OCI-LY7 (cell line): ENCODE measurements at regions not wholly inside any gene's neighbourhood (a gene's known extent, or its start where the extent isn't known, plus 50 kb on each side); places are given as distances from the start of the nearest gene placed in this dataset.

Experiments
- CTCF ChIP-seq: fragments of 200-600 bp; sonication (generic); conservative IDR thresholded peaks from 2 replicates; pipeline ENCODE4 v1.5.1; 2014; ENCODE audit warnings: mild to moderate bottlenecking, antibody characterized with exemption, low read length, moderate library complexity, mixed read lengths
- EZH2phosphoT487 ChIP-seq: fragments of 200-600 bp; sonication (generic); IDR thresholded peaks from 2 replicates; pipeline ENCODE4 v1.6.1; 2018; ENCODE audit warnings: low read depth, borderline replicate concordance, mild to moderate bottlenecking, mixed run types, antibody characterized with exemption, low read length, moderate library complexity, mixed read lengths

- TF ChIP-seq CTCF (no peak), EZH2phosphoT487 (no peak)
Measured at GRCh38 chr12:70154087-70154638, 89.1 kb upstream of the CNOT2 start.
